AG09319 (cell line): ENCODE measurements at regions not wholly inside any gene's neighbourhood (a gene's known extent, or its start where the extent isn't known, plus 50 kb on each side); places are given as distances from the start of the nearest gene placed in this dataset.

Experiments used
- DNase-seq: peaks from one replicate; pipeline ENCODE4 v3.0.0-alpha.2; 2010; ENCODE audit warnings: low read depth; ENCODE audit errors: extremely low read depth
- CTCF ChIP-seq: IDR thresholded peaks from 2 replicates; pipeline ENCODE4 v1.5.1; 2011; ENCODE audit warnings: low read depth, mild to moderate bottlenecking, inconsistent platforms, low read length, moderate library complexity

DNA sequence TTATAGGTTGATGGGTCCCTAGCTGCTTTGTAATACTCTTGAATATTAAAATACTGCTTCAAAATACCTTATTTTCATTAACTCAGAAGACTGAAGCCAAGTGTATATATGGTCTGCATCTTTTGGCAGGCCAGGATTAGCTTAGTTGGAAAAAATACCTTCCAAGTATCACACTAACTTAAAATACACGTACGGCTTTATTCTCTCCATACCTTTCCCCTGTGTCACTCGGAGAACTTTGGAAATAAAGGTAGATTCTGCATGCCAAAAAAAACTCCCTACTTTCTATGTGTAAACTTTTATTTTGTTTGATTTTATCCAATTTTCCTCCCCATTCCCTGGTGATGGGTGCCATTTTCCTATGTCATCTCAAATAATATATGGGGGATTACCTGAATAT, 422.3 kb upstream of the MDFIC2 start:
- DNase-seq: no peak
- no peak for TF ChIP-seq CTCF

GRCh38 chr3:70731046-70731445, 418.6 kb upstream of the MDFIC2 start:
- TF ChIP-seq CTCF: no peak
- no peak for DNase-seq

- no peak for DNase-seq
- TF ChIP-seq CTCF: no peak
These were observed 417.4 kb upstream of the MDFIC2 start for GRCh38 chr3:70729845-70730244.

GRCh38 chr3:70728311-70728710, 415.9 kb upstream of the MDFIC2 start:
- no peak for TF ChIP-seq CTCF
- DNase-seq: no peak

DNA sequence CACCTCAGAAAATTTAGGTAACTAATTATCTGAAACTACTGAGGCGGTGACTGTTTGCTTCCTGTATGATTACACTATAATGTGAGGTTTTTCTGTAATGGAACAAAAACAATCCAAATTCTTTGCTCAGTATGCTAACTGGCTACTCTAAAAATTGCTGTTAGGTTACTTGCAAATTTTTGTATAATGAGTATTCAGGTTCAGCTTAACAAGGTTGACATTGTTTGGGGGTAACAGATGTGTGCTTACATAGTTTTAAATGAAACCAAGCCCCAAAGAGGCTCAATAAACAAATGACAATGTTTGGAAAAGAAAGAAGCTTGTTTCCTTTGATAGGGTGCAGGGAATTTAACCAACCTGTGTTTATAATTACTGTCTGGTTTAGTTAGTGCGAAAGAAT, 414.5 kb upstream of the MDFIC2 start:
- TF ChIP-seq CTCF: no peak
- DNase-seq: peak; percentile 60

- TF ChIP-seq CTCF: no peak
These were observed 413.9 kb upstream of the MDFIC2 start for GRCh38 chr3:70726096-70726938.

DNA sequence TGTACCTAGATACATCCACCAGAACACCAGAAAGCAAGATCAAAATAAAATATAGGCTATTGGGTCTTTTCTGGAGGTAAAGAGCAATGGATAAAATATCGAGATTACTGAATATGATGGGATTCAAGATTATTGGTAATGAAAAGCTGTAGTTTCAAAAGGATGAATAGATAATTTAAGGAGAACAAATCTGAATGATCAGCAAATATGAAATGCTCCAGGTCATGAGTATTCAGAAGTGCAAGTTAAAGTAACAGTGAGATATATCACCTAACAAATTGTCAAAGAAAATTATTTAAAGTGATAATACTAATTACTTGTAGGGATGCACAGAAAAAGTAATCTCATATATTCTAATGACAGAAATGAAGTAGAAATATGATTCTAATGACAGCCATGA, 409.6 kb upstream of the MDFIC2 start:
- DNase-seq: no peak
- no peak for TF ChIP-seq CTCF

More at GRCh38 chr3:70726096-70726938, 413.9 kb upstream of the MDFIC2 start:
- no peak for DNase-seq
